ENCODE measurements at regions not wholly inside any gene's neighbourhood (a gene's known extent, or its start where the extent isn't known, plus 50 kb on each side); places are given as distances from the start of the nearest gene placed in this dataset.

DNA sequence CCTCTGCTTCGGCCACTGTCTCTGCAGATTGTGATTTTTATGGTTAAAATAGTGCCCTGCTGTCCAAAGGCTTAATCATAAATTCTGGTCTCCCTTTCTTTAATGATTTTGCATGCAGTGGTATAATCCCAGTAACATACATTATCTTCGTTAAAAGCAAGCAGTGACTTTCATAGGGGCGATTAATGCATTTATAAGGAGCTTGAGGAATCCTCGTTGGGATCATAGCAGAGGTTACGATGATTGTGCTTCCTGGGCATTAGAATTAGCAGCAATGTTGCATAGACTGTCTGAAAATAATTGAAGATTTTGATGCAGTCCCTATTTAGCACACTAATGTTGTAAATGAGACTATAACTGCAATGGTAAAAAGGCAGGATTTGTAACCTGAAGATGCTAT is 181.3 kb downstream of the PRL start:
- TF ChIP-seq CTCF (IDR thresholded peaks at IDR 0.05; ENCODE audit: extremely low read depth in 1 of 2, insufficient read depth in 1 of 2, low read depth in 1 of 2, low read length in 2 of 2) (no peak), GATA2 (IDR thresholded peaks at IDR 0.05; ENCODE audit: insufficient read depth, insufficient read length, low read depth, low read length) (no peak), EZH2 (IDR thresholded peaks at IDR 0.05; ENCODE audit: borderline replicate concordance, low read depth, low read length, severe bottlenecking) (no peak), POLR2AphosphoS5 (IDR thresholded peaks at IDR 0.05; ENCODE audit: insufficient read depth, low read depth, low read length) (no peak), POLR2A (IDR thresholded peaks at IDR 0.05; ENCODE audit: low read depth, low read length) (no peak)

All from endothelial cell of umbilical vein (primary cell).